ENCODE measurements at regions not wholly inside any gene's neighbourhood (a gene's known extent, or its start where the extent isn't known, plus 50 kb on each side); places are given as distances from the start of the nearest gene placed in this dataset.

- no peak for DNase-seq (ENCODE audit: low spot score)
Observed at GRCh38 chr18:79627750-79628294, 51.8 kb upstream of the CTDP1 start.

GRCh38 chr18:79628416-79629248 is 51.0 kb upstream of the CTDP1 start:
- DNase-seq (ENCODE audit: low spot score), result no peak

- no peak for DNase-seq (ENCODE audit: low spot score)
Observed at GRCh38 chr18:79629249-79629558, 50.4 kb upstream of the CTDP1 start.

- no peak for DNase-seq (ENCODE audit: low spot score)
Observed at GRCh38 chr18:79629606-79630005, 50.0 kb upstream of the CTDP1 start.
